Prostate gland (tissue), 2 donors: ENCODE measurements at regions not wholly inside any gene's neighbourhood (a gene's known extent, or its start where the extent isn't known, plus 50 kb on each side); places are given as distances from the start of the nearest gene placed in this dataset.

Experiments
- CTCF ChIP-seq, 4 experiments: fragments of 200-600 bp in 2 of 4; fragments of 450-650 bp in 2 of 4; sonication (generic) in 2 of 4; IDR thresholded peaks; 1 replicate in 3 of 4; 2 replicates in 1 of 4; pipeline ENCODE4 v1.5.1; 2016 to 2019; ENCODE audit warnings: antibody characterized with exemption in 4 of 4, mild to moderate bottlenecking in 2 of 4, moderate library complexity in 2 of 4
- POLR2A ChIP-seq: fragments of 450-650 bp; IDR thresholded peaks from one replicate; pipeline ENCODE4 v1.6.1; 2016; ENCODE audit warnings: antibody characterized with exemption, mild to moderate bottlenecking
- POLR2AphosphoS5 ChIP-seq: sonication (generic); formaldehyde crosslinking; IDR thresholded peaks from one replicate; pipeline ENCODE4 v1.6.1; 2017; ENCODE audit warnings: antibody characterized with exemption

- TF ChIP-seq CTCF (IDR thresholded peaks at IDR 0.05), result no peak
- no peak for TF ChIP-seq POLR2AphosphoS5
- TF ChIP-seq POLR2A, result no peak
Observed at GRCh38 chr20:47870475-47870874, 85.2 kb upstream of the SULF2 start.
